GM10248 (cell line): ENCODE measurements at regions not wholly inside any gene's neighbourhood (a gene's known extent, or its start where the extent isn't known, plus 50 kb on each side); places are given as distances from the start of the nearest gene placed in this dataset.

Experiments used
- CTCF ChIA-PET: fragments of 300-600 bp; sonication (Branson Sonifier 250); formaldehyde crosslinking; extraction: SDS; loops from one replicate; lab custom pipeline; 2021; ENCODE audit warnings: antibody characterized with exemption; lab: Yijun Ruan, JAX
- POLR2A ChIA-PET: fragments of 350-650 bp; sonication (Branson Sonifier 250); formaldehyde crosslinking; extraction: SDS; loops from one replicate; lab custom pipeline; 2020; ENCODE audit warnings: antibody characterized with exemption; lab: Yijun Ruan, JAX
- DNase-seq: peaks from one replicate; pipeline ENCODE4 v3.0.0; 2012; ENCODE audit errors: extremely low spot score
- TF ChIP-seq, protein P1 (sequence below): IDR thresholded peaks from 2 replicates; pipeline ENCODE4 v1.5.1; 2012; ENCODE audit warnings: mild to moderate bottlenecking, low read depth; ENCODE audit errors: extremely low read depth, missing control alignments, control extremely low read depth

DNA sequence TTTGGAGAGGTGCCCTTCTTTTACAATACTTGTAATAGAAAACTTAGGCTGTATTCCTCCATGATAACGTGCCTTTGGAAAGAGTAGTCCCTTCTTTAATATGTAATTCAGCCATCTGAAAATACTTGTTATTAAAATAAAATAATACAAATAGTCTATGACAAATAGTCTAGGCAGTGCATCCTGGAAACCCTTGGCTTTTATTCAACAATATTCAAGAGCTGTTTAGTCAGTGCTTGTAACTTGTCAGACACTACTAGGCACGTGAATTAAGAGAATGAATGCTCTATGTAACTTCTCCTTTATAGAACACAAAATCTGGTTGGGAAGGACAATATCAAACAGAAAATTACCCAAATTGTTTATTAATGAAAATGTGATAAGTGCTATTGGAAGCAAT, 388.2 kb downstream of the MTX2 start:
- ChIA-PET POLR2A (no interaction called here), CTCF (no interaction called here)

DNA sequence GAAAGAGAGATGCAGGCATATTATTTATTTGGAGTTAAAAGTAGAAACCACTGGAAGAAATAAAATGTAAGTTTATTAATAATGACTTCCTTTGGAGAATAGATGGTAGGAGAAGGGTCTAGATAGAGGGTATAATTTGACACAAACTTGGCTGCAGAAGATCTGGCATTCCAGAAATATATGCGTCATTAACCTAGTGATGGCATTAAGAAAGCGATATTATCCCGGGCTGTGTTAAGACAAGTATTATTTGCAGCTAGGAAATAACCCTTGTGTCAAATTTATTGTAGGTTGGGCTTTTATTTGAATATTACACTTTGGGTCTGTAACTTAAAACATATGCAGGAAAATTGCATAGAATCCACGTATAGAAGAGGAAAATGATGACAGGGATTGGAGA, 389.5 kb downstream of the MTX2 start:
- DNase-seq, result no peak
- ChIA-PET POLR2A (no interaction called here), CTCF (no interaction called here)
- TF ChIP-seq, protein P1, sequence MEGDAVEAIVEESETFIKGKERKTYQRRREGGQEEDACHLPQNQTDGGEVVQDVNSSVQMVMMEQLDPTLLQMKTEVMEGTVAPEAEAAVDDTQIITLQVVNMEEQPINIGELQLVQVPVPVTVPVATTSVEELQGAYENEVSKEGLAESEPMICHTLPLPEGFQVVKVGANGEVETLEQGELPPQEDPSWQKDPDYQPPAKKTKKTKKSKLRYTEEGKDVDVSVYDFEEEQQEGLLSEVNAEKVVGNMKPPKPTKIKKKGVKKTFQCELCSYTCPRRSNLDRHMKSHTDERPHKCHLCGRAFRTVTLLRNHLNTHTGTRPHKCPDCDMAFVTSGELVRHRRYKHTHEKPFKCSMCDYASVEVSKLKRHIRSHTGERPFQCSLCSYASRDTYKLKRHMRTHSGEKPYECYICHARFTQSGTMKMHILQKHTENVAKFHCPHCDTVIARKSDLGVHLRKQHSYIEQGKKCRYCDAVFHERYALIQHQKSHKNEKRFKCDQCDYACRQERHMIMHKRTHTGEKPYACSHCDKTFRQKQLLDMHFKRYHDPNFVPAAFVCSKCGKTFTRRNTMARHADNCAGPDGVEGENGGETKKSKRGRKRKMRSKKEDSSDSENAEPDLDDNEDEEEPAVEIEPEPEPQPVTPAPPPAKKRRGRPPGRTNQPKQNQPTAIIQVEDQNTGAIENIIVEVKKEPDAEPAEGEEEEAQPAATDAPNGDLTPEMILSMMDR, result no peak

More for the DNA sequence above, 388.2 kb downstream of the MTX2 start:
- TF ChIP-seq, protein P1, result no peak
- DNase-seq, result no peak

DNA sequence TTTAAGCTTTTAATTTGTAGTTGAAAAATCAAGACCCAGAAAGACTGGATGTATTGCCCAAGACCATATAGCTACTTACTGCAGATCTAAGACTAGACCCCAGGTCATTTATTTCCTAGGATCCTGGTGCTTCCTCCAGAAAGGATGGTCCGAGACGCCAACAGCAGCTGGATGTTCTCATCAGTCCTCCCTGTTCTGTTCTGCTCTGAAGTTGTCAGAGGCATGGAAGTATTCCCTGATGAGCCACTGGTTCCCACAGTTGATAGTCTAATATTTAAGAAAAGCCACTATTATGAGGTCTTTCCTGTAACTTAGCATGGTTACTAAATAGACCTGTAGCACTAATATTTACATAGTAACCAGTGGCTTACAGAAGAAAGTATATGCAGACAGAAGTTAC, 393.5 kb downstream of the MTX2 start:
- ChIA-PET CTCF (interaction anchor here (2.0 to 6.3 kb wide), 3 partner anchors 9 to 535 kb away, joined by 4 to 48 read pairs (median 17); no protein-coding TSS in a partner anchor), POLR2A (no interaction called here)
- no peak for DNase-seq
- TF ChIP-seq, protein P1, result no peak

DNA sequence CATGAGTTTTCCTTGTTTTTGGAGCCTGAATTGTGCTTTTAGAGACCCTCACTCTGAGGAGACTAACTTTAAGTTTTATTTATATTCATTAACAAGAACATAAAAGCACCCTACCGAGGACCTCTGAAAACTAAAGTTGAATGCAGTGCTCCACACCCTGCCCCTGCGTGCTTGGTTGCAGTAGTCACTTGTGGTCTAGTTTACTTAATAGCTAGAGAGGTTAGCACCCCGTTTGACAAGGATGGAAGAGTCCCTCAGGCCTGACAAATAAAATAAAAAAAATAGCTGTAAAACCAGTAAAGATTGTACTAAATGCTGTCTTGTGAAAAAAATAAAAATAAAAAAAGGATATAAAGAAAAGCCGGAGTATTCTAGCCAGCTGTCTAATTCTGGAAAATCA, 395.2 kb downstream of the MTX2 start:
- POLR2A ChIA-PET, result no interaction called here
- DNase-seq, result no peak
- CTCF ChIA-PET, result interaction anchor here (0.8 to 6.3 kb wide), 7 partner anchors 9 to 575 kb away, joined by 3 to 48 read pairs (median 4); no protein-coding TSS in a partner anchor
- TF ChIP-seq, protein P1, result no peak

DNA sequence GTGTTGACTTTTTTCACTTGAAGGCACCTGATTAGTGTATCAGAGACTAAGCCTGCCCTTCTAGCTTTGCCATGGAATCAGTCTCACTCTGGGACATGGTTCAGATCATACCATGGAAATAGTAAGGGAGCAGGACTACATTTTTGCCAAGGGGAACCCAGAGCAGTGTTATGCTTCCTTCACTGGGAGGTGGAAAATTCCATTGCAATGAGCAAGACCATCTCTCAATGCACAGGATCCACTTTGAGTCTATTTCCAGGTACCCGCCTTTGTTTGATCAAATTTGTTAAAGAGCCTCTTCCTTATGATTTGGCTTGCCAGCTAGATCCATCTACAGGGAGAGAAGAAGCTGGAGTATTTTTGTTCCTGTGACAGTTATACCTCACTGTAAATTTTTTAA, 395.8 kb downstream of the MTX2 start:
- ChIA-PET POLR2A (no interaction called here), CTCF (interaction anchor here (0.8 to 6.3 kb wide), 5 partner anchors 9 to 538 kb away, joined by 3 to 48 read pairs (median 4); no protein-coding TSS in a partner anchor)
- TF ChIP-seq, protein P1, result no peak
- no peak for DNase-seq

DNA sequence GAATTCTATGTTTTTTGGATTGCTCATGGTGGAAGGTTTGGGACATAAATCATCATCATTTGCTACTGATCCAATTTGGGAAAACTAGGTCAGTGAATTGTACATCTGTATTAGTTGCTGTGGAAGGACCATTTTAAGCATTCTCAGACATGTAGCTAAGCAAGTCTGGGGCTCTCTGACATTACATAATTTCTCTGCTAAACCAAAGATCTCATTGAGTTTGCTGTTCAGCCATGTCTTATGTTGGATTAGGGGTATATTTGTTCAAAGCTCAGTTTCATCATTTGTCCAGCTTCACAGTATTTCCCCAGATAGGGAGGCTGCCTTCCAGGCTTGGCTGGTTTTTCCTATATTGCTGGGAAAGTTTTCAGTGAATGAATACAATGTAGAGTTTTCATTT, 399.7 kb downstream of the MTX2 start:
- no peak for DNase-seq
- POLR2A ChIA-PET, result no interaction called here
- CTCF ChIA-PET, result interaction anchor here (1.3 to 2.7 kb wide), 3 partner anchors 12 to 17 kb away, joined by 4 to 13 read pairs (median 5); no protein-coding TSS in a partner anchor
- TF ChIP-seq, protein P1, result no peak
